ENCODE measurements at regions not wholly inside any gene's neighbourhood (a gene's known extent, or its start where the extent isn't known, plus 50 kb on each side); places are given as distances from the start of the nearest gene placed in this dataset.

- DNase-seq (ENCODE audit: low read depth), result no peak
Measured at GRCh38 chr4:180726611-180727010, 1516.6 kb upstream of the TENM3 start.

- DNase-seq (ENCODE audit: low read depth), result no peak
Measured at GRCh38 chr4:180727478-180727877, 1515.7 kb upstream of the TENM3 start.

GRCh38 chr4:180734753-180735432, 1508.3 kb upstream of the TENM3 start:
- DNase-seq (ENCODE audit: low read depth), result no peak

- DNase-seq (ENCODE audit: low read depth), result no peak
Measured at GRCh38 chr4:180741703-180742102, 1501.5 kb upstream of the TENM3 start.

GRCh38 chr4:180745019-180745418, 1498.2 kb upstream of the TENM3 start:
- no peak for DNase-seq (ENCODE audit: low read depth)

- DNase-seq (ENCODE audit: low read depth), result no peak
Measured at GRCh38 chr4:180751009-180751408, 1492.2 kb upstream of the TENM3 start.

GRCh38 chr4:180757927-180758326, 1485.3 kb upstream of the TENM3 start:
- no peak for DNase-seq (ENCODE audit: low read depth)

GRCh38 chr4:180766045-180766444, 1477.2 kb upstream of the TENM3 start:
- DNase-seq (ENCODE audit: low read depth), result no peak

GRCh38 chr4:180766944-180767729, 1476.1 kb upstream of the TENM3 start:
- DNase-seq (ENCODE audit: low read depth), result no peak

GRCh38 chr4:180768610-180769009, 1474.6 kb upstream of the TENM3 start:
- DNase-seq (ENCODE audit: low read depth), result no peak

- no peak for DNase-seq (ENCODE audit: low read depth)
Measured at GRCh38 chr4:180769791-180770190, 1473.4 kb upstream of the TENM3 start.

- no peak for DNase-seq (ENCODE audit: low read depth)
Measured at GRCh38 chr4:180770265-180770664, 1472.9 kb upstream of the TENM3 start.

GRCh38 chr4:180784940-180785339, 1458.3 kb upstream of the TENM3 start:
- no peak for DNase-seq (ENCODE audit: low read depth)

GRCh38 chr4:180788729-180789128, 1454.5 kb upstream of the TENM3 start:
- DNase-seq (ENCODE audit: low read depth), result no peak

- DNase-seq (ENCODE audit: low read depth), result no peak
Measured at GRCh38 chr4:180789929-180790328, 1453.3 kb upstream of the TENM3 start.

- no peak for DNase-seq (ENCODE audit: low read depth)
Measured at GRCh38 chr4:180790471-180790870, 1452.7 kb upstream of the TENM3 start.

GRCh38 chr4:180792541-180792940, 1450.7 kb upstream of the TENM3 start:
- DNase-seq (ENCODE audit: low read depth), result no peak

- DNase-seq (ENCODE audit: low read depth), result no peak
Measured at GRCh38 chr4:180794333-180794732, 1448.9 kb upstream of the TENM3 start.

GRCh38 chr4:180798036-180798577, 1445.1 kb upstream of the TENM3 start:
- DNase-seq (ENCODE audit: low read depth), result no peak

GRCh38 chr4:180799798-180800197, 1443.4 kb upstream of the TENM3 start:
- DNase-seq (ENCODE audit: low read depth), result no peak

GRCh38 chr4:180805101-180805500, 1438.1 kb upstream of the TENM3 start:
- no peak for DNase-seq (ENCODE audit: low read depth)

GRCh38 chr4:180808862-180809261, 1434.3 kb upstream of the TENM3 start:
- DNase-seq (ENCODE audit: low read depth), result no peak

GRCh38 chr4:180809439-180809838, 1433.8 kb upstream of the TENM3 start:
- no peak for DNase-seq (ENCODE audit: low read depth)
